ENCODE measurements at regions not wholly inside any gene's neighbourhood (a gene's known extent, or its start where the extent isn't known, plus 50 kb on each side); places are given as distances from the start of the nearest gene placed in this dataset.

- H3K27ac ChIP-seq (ENCODE audit: low read length): no peak overlapping the region
- Mint-ChIP-seq H3K4me3 (no peak overlapping the region), H3K36me3 (no peaks in the 10 kb centered on the region), H3K4me1 (no peaks in the 10 kb centered on the region), H3K27me3 (peaks cover 9 to 15% of the 10 kb centered on the region in 2 donors), H3K27ac (no peak overlapping the region), H3K9me3 (no peaks in the 10 kb centered on the region)
- POLR2A ChIA-PET: no interaction called here
- CTCF ChIA-PET: no interaction called here
- no peaks in the 10 kb centered on the region for H3K36me3 ChIP-seq (ENCODE audit: control insufficient read depth in 2 of 2, extremely low read depth in 1 of 2, insufficient read depth in 1 of 2, low read length in 1 of 2)
- DNase-seq (no peak), ATAC-seq (replicated peaks in 1 of 4) (no peak)
- H3K4me1 ChIP-seq (ENCODE audit: control insufficient read depth in 1 of 2, extremely low read depth in 1 of 2, insufficient read depth in 2 of 2, low read length in 2 of 2): no peaks in the 10 kb centered on the region
- no peaks in the 10 kb centered on the region for H3K9me3 ChIP-seq
- no peak overlapping the region for H3K4me3 ChIP-seq (ENCODE audit: control insufficient read depth in 1 of 2, extremely low read depth in 1 of 2, low read length in 1 of 2)
- H3K27me3 ChIP-seq (replicated peaks in 1 of 2; ENCODE audit: control insufficient read depth in 2 of 2, extremely low read depth in 1 of 2, insufficient read depth in 2 of 2, low read length in 1 of 2): peaks cover 0 to 49% of the 10 kb centered on the region in 2 experiments
- 84% methylated on average over 9 of the region's 15 CpGs for WGBS (ENCODE audit: insufficient coverage)
Observed at GRCh38 chr22:48449466-48450187, 1378.0 kb downstream of the BRD1 start.

DNA sequence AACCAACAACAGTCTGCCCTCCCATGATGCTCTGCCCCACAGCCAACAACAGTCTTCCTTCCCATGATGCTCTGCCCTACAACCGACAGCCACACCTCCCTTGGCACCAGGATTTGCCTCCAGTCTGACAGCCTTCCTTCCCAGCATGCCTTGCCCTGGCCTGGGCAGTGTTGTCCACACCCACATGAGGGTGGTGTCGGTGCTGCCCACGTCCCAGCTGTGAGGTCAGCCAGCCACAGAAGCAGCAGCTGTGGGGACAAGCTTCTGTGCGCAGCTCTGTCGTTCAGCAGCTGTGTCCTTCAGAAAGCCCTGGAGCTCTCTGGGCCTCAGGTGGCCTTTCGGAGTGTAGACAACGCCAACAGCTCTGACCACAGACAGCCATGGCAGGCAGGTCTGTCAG is 1378.9 kb downstream of the BRD1 start:
- Histone ChIP-seq H3K4me1 (ENCODE audit: control insufficient read depth in 1 of 2, extremely low read depth in 1 of 2, insufficient read depth in 2 of 2, low read length in 2 of 2) (no peaks in the 10 kb centered on the region), H3K27ac (ENCODE audit: low read length) (no peak overlapping the region), H3K27me3 (replicated peaks in 1 of 2; ENCODE audit: control insufficient read depth in 2 of 2, extremely low read depth in 1 of 2, insufficient read depth in 2 of 2, low read length in 1 of 2) (peaks cover 0 to 49% of the 10 kb centered on the region in 2 experiments), H3K4me3 (ENCODE audit: control insufficient read depth in 1 of 2, extremely low read depth in 1 of 2, low read length in 1 of 2) (no peak overlapping the region), H3K36me3 (ENCODE audit: control insufficient read depth in 2 of 2, extremely low read depth in 1 of 2, insufficient read depth in 1 of 2, low read length in 1 of 2) (no peaks in the 10 kb centered on the region), H3K9me3 (no peaks in the 10 kb centered on the region)
- ChIA-PET CTCF (no interaction called here), POLR2A (no interaction called here)
- 84% methylated on average over 7 of the region's 7 CpGs for WGBS (ENCODE audit: insufficient coverage)
- no peaks in the 10 kb centered on the region for H3K36me3 Mint-ChIP-seq
- H3K9me3 Mint-ChIP-seq: no peaks in the 10 kb centered on the region
- no peak for ATAC-seq (replicated peaks in 1 of 4)
- no peak for DNase-seq
- H3K4me1 Mint-ChIP-seq: no peaks in the 10 kb centered on the region
- peaks cover 9 to 12% of the 10 kb centered on the region in 2 donors for H3K27me3 Mint-ChIP-seq
- no peak overlapping the region for H3K27ac Mint-ChIP-seq
- no peak overlapping the region for H3K4me3 Mint-ChIP-seq

GRCh38 chr22:48445113-48445827 is 1382.4 kb downstream of the BRD1 start:
- ChIA-PET CTCF (no interaction called here), POLR2A (no interaction called here)
- H3K4me3 ChIP-seq (ENCODE audit: control insufficient read depth in 1 of 2, extremely low read depth in 1 of 2, low read length in 1 of 2): no peak overlapping the region
- Mint-ChIP-seq H3K4me1 (no peaks in the 10 kb centered on the region), H3K27me3 (peaks cover 0 to 4% of the 10 kb centered on the region in 2 donors), H3K27ac (no peak overlapping the region), H3K9me3 (no peaks in the 10 kb centered on the region), H3K4me3 (no peak overlapping the region), H3K36me3 (no peaks in the 10 kb centered on the region)
- no peaks in the 10 kb centered on the region for H3K36me3 ChIP-seq (ENCODE audit: control insufficient read depth in 2 of 2, extremely low read depth in 1 of 2, insufficient read depth in 1 of 2, low read length in 1 of 2)
- ATAC-seq (replicated peaks in 1 of 4): no peak
- no peak overlapping the region for H3K27ac ChIP-seq (ENCODE audit: low read length)
- 80% methylated on average over 11 of the region's 17 CpGs for WGBS (ENCODE audit: insufficient coverage)
- no peaks in the 10 kb centered on the region for H3K9me3 ChIP-seq
- no peaks in the 10 kb centered on the region for H3K4me1 ChIP-seq (ENCODE audit: control insufficient read depth in 1 of 2, extremely low read depth in 1 of 2, insufficient read depth in 2 of 2, low read length in 2 of 2)
- no peak for DNase-seq
- H3K27me3 ChIP-seq (replicated peaks in 1 of 2; ENCODE audit: control insufficient read depth in 2 of 2, extremely low read depth in 1 of 2, insufficient read depth in 2 of 2, low read length in 1 of 2): peaks cover 0 to 38% of the 10 kb centered on the region in 2 experiments

- Histone ChIP-seq H3K4me1 (ENCODE audit: control insufficient read depth in 1 of 2, extremely low read depth in 1 of 2, insufficient read depth in 2 of 2, low read length in 2 of 2) (no peaks in the 10 kb centered on the region), H3K4me3 (ENCODE audit: control insufficient read depth in 1 of 2, extremely low read depth in 1 of 2, low read length in 1 of 2) (no peak overlapping the region), H3K36me3 (ENCODE audit: control insufficient read depth in 2 of 2, extremely low read depth in 1 of 2, insufficient read depth in 1 of 2, low read length in 1 of 2) (no peaks in the 10 kb centered on the region), H3K27me3 (replicated peaks in 1 of 2; ENCODE audit: control insufficient read depth in 2 of 2, extremely low read depth in 1 of 2, insufficient read depth in 2 of 2, low read length in 1 of 2) (peaks cover 0 to 31% of the 10 kb centered on the region in 2 experiments), H3K9me3 (no peaks in the 10 kb centered on the region), H3K27ac (ENCODE audit: low read length) (no peak overlapping the region)
- no peaks in the 10 kb centered on the region for H3K9me3 Mint-ChIP-seq
- no peak for ATAC-seq (replicated peaks in 1 of 4)
- no peaks in the 10 kb centered on the region for H3K36me3 Mint-ChIP-seq
- CTCF ChIA-PET: no interaction called here
- H3K4me3 Mint-ChIP-seq: no peak overlapping the region
- DNase-seq: no peak
- H3K4me1 Mint-ChIP-seq: no peaks in the 10 kb centered on the region
- no peaks in the 10 kb centered on the region for H3K27me3 Mint-ChIP-seq
- 58% methylated on average over 18 of the region's 19 CpGs for WGBS (ENCODE audit: insufficient coverage)
- no peak overlapping the region for H3K27ac Mint-ChIP-seq
- POLR2A ChIA-PET: no interaction called here
Observed at GRCh38 chr22:48444320-48445112, 1383.2 kb downstream of the BRD1 start.

GRCh38 chr22:48443680-48444079 is 1384.0 kb downstream of the BRD1 start:
- no peak overlapping the region for H3K27ac ChIP-seq (ENCODE audit: low read length)
- no peak overlapping the region for H3K4me3 Mint-ChIP-seq
- H3K4me1 ChIP-seq (ENCODE audit: control insufficient read depth in 1 of 2, extremely low read depth in 1 of 2, insufficient read depth in 2 of 2, low read length in 2 of 2): no peaks in the 10 kb centered on the region
- H3K36me3 ChIP-seq (ENCODE audit: control insufficient read depth in 2 of 2, extremely low read depth in 1 of 2, insufficient read depth in 1 of 2, low read length in 1 of 2): no peaks in the 10 kb centered on the region
- WGBS (ENCODE audit: insufficient coverage): no CpG with 5 or more reads among the region's 4 CpGs
- H3K27me3 Mint-ChIP-seq: no peaks in the 10 kb centered on the region
- no peaks in the 10 kb centered on the region for H3K9me3 ChIP-seq
- H3K27ac Mint-ChIP-seq: no peak overlapping the region
- H3K27me3 ChIP-seq (replicated peaks in 1 of 2; ENCODE audit: control insufficient read depth in 2 of 2, extremely low read depth in 1 of 2, insufficient read depth in 2 of 2, low read length in 1 of 2): peaks cover 0 to 23% of the 10 kb centered on the region in 2 experiments
- H3K4me3 ChIP-seq (ENCODE audit: control insufficient read depth in 1 of 2, extremely low read depth in 1 of 2, low read length in 1 of 2): no peak overlapping the region
- DNase-seq (no peak), ATAC-seq (replicated peaks in 1 of 4) (no peak)
- ChIA-PET CTCF (no interaction called here), POLR2A (no interaction called here)
- H3K9me3 Mint-ChIP-seq: no peaks in the 10 kb centered on the region
- no peaks in the 10 kb centered on the region for H3K36me3 Mint-ChIP-seq
- H3K4me1 Mint-ChIP-seq: no peaks in the 10 kb centered on the region

DNA sequence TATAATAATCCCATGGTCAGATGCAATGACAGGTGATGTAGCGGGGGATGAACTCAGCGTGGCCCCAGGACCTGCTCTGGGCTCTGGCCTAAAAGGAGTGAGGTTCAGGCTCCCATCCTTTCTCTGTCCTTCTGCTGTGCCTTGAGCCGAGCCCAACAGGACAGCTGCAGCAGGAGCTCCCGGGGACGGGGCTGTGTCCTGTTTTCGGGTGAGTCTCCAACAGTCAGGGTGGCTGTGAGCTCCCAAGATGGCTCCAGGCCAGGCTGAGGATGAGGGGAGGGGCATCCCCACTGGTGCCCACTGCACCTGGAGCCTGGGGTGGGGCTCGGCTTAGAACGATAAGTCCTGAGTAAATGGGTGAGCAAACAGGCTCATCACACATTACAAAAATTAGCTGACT is 1385.0 kb downstream of the BRD1 start:
- 44% methylated on average over 4 of the region's 8 CpGs for WGBS (ENCODE audit: insufficient coverage)
- Mint-ChIP-seq H3K4me3 (no peak overlapping the region), H3K36me3 (no peaks in the 10 kb centered on the region), H3K9me3 (no peaks in the 10 kb centered on the region), H3K4me1 (no peaks in the 10 kb centered on the region), H3K27me3 (no peaks in the 10 kb centered on the region), H3K27ac (no peak overlapping the region)
- ATAC-seq (replicated peaks in 1 of 4) (no peak), DNase-seq (no peak)
- ChIA-PET POLR2A (no interaction called here), CTCF (no interaction called here)
- H3K27ac ChIP-seq (ENCODE audit: low read length): no peak overlapping the region
- H3K4me3 ChIP-seq (ENCODE audit: control insufficient read depth in 1 of 2, extremely low read depth in 1 of 2, low read length in 1 of 2): no peak overlapping the region
- H3K27me3 ChIP-seq (replicated peaks in 1 of 2; ENCODE audit: control insufficient read depth in 2 of 2, extremely low read depth in 1 of 2, insufficient read depth in 2 of 2, low read length in 1 of 2): peaks cover 0 to 18% of the 10 kb centered on the region in 2 experiments
- no peaks in the 10 kb centered on the region for H3K36me3 ChIP-seq (ENCODE audit: control insufficient read depth in 2 of 2, extremely low read depth in 1 of 2, insufficient read depth in 1 of 2, low read length in 1 of 2)
- H3K9me3 ChIP-seq: no peaks in the 10 kb centered on the region
- H3K4me1 ChIP-seq (ENCODE audit: control insufficient read depth in 1 of 2, extremely low read depth in 1 of 2, insufficient read depth in 2 of 2, low read length in 2 of 2): no peaks in the 10 kb centered on the region

All from T-cell (primary cell).